T-helper 1 cell treated with Interleukin-12 subunit alpha and Interleukin-12 subunit beta and Interleukin-4 antibody, amounts not matched to agents 30 ng/mL and 1 ng/mL, for 36 hours (primary cell): ENCODE measurements at regions not wholly inside any gene's neighbourhood (a gene's known extent, or its start where the extent isn't known, plus 50 kb on each side); places are given as distances from the start of the nearest gene placed in this dataset.
"Not testable (repeated sequence)": the region's sequence is repeated elsewhere in the genome, so short reads cannot be mapped to it uniquely, and the experiment has no call there.

Experiments used
- intact Hi-C: fragments of 100-400 bp; cut with micrococcal nuclease; formaldehyde crosslinking; loops from one replicate; pipeline ENCODE4 v1.15.1; 2024

DNA sequence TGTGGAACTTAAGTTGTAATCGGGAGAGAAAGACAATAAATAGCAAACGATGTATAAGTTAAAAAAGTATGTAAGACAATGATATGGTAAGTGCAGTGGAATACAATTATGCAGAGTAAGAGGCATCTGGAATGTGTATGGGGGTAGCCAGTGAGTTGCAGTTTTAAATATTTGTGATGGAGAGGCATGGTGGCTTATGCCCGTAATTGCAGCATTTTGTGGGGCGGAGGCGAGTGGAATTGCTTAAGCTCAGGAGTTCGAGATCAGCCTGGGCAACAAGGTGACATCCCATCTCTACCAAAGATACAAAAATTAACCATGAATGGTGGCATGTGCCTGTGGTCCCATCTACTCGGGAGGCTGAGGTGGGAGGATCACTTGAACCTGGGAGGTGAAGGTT, 52.5 kb upstream of the WDFY3 start:
- intact Hi-C loops, result no loop called here

DNA sequence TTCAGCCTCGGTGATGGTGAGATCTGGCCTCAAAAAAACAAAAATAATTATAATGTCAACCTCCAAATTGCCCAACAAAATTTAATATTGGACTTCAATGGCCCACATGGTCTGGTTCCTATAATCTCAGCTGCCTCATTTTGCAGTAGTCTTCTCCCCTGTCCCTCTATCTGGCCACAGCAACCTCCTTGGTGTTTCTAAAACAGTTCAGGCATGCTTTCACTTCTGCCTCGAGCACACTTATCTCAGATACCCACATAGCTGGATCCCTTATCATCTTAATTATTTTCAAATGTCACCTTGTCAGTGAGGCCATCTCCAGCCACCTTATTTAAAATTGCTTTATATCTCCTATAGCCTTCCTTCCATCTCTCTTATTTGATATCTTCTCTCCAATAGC, 52.9 kb upstream of the WDFY3 start:
- intact Hi-C loops, result no loop called here

DNA sequence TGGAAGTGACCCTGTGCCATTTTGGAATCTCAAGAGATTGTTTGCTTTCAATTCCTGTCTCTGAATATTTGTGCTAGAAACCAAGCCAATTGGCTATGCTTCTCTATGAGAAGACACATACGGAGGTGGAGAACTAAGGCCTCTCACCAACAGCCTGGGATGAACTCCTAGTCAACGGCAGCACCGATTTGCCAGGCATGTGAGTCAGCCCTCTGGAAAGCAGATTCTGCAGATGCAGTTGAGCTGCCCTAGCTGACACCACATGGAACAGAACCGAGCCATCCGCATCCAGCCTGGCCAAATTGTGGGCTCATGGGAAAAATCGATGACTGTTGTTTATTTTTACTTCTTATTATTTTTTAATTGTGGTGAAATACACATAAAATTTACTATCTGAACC, 58.2 kb upstream of the WDFY3 start:
- intact Hi-C loops, result no loop called here

DNA sequence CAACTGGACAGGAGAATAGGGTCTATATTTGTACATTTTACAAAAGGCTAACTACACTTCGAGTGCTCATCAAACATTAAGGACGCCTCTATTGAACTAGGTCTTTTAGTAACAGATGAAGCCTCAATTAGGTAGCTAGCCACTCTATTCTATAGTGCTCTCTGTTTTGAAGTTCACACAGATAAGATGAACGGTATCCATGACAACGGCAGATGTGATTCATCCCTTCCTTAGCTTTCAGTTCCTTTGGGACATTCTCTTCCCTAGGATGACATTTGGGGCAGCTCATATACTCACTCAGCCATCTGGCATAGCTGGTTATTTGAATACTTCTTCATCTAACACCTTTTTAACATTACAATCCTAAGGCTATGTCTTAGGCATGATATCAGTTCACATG, 62.4 kb upstream of the WDFY3 start:
- intact Hi-C loops, result no loop called here

DNA sequence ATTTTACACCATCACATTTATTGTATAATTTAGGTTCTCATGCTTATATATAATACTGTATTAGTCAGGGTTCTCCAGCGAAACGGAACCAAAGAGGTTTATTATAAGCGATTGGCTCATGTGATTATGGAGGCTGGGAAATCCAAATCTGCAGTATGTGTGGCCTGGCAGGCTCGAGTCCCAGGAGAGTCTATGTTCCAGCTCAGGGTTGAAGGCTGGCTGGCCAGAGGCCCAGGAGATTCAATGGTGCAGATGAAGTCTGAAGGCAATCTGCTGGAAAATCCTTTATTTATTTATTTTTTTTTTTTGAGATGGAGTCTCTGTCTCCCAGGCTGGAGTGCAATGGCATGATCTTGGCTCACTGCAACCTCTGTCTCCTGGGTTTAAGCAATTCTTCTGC, 63.0 kb upstream of the WDFY3 start:
- intact Hi-C loops, result no loop called here

DNA sequence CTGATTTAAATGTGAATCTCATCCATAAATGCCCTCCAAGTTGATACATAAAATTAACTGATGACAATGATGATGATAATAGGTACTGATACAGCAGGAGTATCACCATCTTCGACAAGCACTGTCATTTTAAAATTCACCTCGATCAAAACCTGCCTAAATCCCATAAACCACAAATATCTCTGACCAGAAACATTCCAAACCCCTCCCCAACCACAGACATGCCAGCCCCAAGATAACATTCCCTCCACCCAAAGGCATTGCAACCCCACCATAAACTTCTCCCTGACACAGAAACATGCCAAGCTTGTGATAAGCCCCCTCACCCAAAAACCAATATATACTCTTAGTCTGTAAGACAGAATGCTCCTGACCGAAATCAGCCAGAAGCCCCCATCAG, 63.7 kb upstream of the WDFY3 start:
- intact Hi-C loops, result no loop called here

DNA sequence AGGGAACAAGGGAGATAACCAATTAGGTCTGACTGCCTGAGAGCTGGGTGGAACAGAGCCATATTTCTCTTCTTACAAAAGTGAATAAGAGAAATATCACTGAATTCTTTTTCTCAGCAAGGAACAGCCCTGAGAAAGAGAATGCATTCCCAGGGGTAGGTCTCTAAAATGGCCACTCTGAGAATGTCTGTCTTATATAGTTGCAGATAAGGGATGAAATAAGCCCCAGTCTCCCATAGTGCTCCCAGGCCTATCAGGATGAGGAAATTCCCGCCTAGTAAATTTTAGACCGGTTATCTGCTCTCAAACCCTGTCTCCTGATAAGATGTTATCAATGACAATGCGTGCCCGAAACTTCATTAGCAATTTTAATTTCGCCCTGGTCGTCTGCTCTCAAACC, 67.3 kb upstream of the WDFY3 start:
- intact Hi-C loops, result not testable (repeated sequence)

DNA sequence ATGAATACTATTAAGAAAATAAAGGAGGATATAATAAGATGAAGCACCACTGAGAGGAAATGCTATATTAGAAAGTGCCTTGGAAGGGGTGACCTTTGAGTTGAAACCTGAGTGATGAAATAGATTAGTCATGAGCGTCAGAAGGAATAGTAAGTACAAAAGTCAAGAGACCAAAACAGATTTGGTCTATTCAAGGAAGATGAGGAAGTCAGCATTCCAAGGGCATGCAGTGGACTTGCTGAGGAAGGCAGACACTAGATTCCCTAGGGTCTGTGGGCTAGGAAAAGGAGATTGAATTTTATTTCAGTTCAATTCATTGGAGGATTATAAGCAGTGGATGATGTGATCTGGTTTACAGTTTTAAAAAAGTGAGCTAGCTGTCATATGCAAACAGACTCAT, 73.0 kb upstream of the WDFY3 start:
- intact Hi-C loops, result no loop called here

DNA sequence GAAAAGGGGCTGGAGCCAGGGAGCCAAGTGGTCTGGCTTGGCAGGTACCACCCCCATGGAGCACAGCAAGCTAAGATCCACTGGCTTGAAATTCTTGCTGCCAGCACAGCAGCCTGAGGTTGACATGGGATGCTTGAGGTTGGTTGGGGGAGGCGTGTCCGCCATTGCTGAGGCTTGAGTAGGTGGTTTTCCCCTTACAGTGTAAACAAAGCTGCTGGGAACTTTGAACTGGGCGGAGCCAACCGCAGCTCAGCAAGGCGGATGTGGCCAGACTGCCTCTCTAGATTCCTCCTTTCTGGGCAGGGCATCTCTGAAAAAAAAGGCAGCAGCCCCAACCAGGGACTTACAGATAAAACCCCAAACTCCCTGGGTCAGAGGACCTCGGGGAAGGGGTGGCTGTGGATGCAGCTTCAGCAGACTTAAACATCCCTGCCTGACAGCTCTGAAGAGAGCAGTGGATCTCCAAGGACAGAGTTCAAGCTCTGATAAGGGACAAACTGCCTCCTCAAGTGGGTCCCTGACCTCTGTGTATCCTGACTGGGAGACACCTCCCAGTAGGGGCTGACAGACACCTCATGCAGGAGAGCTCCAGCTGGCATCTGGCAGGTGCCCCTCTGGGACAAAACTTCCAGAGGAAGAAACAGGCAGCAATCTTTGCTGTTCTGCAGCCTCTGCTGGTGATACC, 77.5 kb upstream of the WDFY3 start:
- intact Hi-C loops, result not testable (repeated sequence)

DNA sequence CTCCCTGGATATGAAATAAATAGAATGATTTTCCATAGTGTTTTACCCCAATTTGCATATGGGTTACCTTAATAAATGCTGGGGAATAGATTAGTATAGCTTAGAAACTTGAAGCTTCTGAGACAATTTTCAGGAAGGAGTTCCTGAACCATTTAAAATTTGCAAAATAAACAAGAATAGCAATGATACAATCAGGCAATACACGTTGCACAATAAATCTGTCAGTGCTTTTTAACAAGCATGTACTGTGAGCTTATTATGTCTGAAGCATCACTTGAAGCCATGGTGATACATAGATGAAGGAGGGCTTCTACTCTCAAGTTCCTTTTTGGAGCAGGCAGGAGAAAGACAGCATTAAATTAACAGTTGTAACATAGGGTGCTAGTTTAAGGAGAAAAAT, 84.2 kb upstream of the WDFY3 start:
- intact Hi-C loops, result no loop called here

DNA sequence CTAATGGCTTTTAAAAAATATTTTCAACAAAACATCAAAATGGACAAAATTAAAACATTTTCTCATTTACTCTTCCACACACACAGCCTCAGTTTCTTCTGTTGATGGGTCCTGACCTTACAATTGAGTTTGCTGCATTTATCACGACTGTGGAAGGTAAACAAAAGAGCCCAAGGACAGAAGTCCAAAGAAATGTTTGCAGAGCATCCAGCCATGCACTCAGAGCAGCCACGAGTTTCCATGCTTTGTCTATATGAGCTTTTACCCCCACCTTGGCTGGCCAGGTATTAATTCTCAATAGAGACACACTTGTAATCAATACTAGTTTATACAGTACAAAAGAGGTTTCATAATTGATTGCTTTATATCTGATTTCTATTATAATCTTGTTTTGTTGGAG, 85.0 kb upstream of the WDFY3 start:
- intact Hi-C loops, result no loop called here

DNA sequence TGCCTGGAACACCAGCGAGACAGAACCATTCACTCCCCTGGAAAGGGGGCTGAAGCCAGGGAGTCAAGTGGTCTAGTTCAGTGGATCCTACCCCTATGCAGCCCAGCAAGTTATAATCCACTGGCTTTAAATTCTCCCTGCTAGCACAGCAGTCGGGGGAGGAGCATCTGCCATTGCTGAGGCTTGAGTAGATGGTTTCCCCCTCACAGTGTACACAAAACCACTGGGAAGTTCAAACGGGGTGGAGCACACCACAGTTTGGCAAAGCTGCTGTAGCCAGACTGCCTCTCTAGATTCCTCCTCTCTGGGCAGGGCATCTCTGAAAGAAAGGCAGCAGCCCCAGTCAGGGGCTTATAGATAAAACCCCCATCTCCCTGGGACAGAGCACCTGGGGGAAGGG, 88.4 kb upstream of the WDFY3 start:
- intact Hi-C loops, result not testable (repeated sequence)

DNA sequence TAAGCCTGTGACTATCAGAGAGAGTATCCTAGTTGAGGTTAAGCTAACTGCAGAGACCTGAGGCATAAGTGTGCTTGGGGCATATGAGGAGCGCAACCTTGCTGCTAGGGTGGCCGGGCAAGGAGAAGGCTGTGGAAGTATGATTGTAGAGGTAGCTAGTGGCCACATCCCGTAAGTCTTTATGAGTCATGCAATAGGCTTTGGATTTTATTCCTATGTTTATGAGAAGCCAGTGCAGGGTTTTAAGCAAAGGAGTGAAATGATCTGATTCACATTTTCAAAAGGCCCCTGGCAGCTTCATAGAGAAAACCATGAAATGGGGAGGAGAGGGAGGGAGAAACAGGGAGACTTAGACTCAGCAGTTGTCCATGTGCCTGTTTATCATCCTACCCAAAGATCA, 92.1 kb upstream of the WDFY3 start:
- intact Hi-C loops, result no loop called here

DNA sequence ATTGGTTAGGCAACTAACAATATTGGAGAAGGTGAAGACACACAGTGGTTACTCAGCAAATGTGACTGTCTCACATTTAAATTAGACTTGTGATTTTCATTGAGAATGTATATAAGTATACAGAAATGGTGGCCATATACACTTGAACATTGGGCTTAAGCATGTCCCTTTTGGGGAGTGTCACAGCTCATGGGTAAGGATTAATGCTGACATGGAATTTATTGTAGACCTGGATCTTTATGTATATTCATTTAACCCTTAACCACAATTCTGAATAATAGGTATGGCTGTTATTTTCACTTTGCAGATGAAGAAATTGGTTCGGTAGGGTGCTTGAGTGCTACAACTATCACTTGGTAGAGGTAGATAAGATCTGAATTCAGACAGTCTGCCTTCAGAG, 95.5 kb upstream of the WDFY3 start:
- intact Hi-C loops, result no loop called here

DNA sequence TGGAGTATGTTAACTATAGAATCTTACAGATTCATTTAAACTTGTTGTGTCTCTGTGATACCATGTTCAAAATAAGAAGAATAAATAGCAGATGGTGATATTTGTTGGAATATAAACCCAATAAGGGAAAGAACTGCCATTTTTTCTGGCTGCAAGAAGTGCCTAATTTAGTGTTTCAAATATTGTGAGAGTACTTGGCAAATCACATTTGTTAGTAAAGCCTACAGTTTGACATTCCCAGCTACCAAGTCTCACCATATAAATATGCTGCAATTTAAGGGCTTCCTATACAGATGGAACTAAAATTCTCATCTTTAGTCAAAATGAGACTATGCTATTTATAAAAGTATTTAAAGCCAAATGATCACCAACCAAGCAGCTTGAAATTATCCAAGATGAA, 96.0 kb upstream of the WDFY3 start:
- intact Hi-C loops, result no loop called here

DNA sequence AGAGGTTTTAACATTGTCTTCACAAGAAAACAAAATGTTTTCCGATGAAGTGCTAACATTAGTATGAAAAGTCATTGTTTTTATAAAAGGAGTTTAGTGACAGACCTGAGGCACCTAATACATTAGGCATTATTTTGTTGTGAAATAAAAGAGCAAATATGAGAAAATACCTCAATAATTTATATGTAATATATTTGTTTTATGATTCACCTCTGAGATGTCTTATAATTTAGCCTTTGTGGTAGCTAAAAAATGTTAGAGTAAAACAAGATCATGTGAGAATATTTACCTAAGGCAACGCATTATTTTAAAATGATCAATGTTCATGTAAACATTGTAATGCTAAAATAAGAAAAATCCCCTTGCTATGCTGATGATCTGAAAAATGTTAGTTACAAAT, 100.9 kb upstream of the WDFY3 start:
- intact Hi-C loops, result no loop called here

DNA sequence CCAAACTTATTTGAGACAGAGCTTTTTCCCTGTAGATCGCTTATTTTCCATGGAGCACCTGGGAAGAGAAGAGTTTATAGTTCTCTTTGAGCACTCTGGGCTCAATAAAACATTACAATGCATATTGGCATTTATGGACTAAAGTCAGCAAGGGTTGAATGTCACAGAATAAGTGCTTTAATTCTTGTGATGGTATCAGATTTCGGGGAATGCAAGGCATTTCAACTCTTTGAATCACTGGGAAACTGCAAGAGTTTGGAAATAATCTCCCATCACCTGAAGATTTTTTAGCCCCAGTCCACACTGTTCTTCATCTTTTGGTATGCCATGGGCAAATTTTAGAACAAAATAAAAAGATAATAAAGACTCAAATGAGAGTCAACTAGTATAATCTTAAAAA, 111.5 kb upstream of the WDFY3 start:
- intact Hi-C loops, result no loop called here

DNA sequence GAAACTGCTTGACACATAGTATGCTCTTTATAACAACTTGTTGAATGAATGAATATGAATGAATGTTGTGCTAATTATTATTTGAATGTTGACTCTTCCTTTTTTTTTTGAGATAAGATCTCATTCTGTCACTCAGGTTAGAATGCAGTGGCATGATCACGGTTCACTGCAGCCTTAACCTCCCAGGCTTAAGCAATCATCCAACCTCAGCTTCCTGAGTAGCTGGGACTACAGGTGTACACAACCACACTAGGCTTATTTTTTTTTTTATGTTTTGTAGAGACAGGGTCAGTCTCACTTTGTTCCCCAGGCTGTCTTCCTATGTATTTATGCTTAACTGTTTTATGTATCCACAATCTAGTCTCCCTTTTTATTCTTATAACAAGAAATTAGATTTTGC, 114.7 kb upstream of the WDFY3 start:
- intact Hi-C loops, result loop anchor here (5.0 to 10.0 kb wide), 2 partner anchors 886 to 1814 kb away; partner anchors contain the start of gene C4orf36

DNA sequence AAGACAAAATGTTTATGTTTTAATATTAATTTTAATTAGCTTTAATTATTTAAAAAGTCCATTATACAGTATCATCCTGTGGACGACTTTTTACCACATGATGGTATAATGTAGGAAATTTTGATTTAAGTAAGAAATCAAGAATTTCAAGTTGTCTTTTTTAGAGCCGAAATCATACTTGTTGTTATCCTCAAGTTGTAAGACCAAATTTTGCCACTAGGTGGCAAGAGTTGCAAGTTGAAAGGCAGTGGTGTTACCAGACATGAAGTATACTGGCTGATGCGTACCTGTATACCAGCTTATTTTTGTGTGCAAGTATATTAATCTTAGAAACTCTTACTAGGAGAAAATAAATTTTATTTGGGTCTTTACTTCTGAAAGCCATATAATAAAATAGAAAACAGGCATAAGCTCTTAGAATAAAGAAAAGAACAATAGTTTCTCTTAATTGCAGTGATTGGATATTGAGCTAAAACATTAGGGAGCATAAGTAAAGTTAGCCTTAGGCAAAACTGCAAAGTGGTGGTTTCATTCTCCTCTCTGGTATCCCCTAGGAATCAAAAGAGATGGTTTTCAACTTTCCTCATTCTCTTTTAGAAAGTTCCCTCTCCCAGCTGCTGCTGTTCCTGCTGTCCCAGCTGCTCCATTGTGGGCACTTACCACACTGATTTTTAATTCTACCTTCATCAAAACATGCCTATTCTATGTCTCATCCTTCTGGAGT, 118.0 kb upstream of the WDFY3 start:
- intact Hi-C loops, result loop anchor here (1.0 to 10.0 kb wide), 3 partner anchors 664 to 1810 kb away; partner anchors contain the start of gene C4orf36

DNA sequence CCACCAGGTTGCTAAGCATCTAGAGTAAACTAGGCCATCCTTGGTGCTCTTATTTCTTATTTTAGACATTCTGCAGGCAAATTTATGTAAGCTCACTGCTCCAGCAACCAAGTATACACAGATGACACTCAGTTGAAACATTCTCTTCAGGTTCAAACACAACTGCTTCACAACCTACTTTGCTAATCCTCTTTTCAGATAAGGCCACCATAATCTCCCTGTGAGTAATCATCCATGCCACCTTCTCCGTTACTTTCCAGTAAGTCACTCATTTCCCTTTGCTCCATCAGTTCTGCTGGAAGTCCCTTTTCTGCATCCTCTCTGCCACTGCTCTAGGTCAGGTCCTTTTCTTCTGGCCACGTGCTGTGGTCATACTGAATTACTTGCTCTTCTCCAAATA, 120.2 kb upstream of the WDFY3 start:
- intact Hi-C loops, result loop anchor here (10.0 kb wide), 1 partner anchor 1808 kb away; the partner anchor contains the start of gene C4orf36

DNA sequence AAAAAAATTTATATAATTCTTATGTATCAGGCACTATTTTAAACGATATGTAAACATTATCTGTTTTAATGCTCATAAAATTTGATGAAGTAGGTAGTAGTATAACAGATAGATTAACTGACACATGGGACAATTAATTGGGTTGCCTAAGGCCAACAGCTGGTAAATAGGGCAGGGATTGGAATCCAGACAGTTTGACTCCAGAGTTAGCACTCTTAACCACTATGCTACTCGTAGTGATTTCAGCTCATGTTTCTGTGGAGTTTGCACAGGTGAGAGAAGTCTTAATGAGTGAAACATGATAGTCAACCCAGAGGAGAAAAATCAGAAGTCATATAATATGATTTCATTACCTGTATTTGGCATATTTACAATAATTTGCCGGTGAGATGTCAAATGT, 126.0 kb upstream of the WDFY3 start:
- intact Hi-C loops, result no loop called here

DNA sequence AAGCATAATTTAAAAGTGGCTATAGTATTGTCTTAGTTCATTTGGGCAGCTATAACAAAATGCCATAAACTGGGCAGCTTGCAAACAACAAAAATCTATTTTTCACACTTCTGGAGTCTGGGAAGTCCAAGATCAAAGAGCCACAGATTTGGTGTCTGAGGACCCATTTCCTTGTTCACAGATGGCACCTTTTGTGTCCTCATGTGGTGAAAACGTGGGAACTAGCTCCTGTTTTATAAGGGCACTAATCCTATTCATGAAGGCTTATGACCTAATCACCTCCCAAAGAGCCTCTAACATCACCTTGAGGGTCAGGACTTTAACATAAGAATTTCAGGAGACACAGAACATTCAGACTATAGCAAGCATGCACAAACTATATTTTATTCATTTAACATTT, 126.5 kb upstream of the WDFY3 start:
- intact Hi-C loops, result no loop called here

DNA sequence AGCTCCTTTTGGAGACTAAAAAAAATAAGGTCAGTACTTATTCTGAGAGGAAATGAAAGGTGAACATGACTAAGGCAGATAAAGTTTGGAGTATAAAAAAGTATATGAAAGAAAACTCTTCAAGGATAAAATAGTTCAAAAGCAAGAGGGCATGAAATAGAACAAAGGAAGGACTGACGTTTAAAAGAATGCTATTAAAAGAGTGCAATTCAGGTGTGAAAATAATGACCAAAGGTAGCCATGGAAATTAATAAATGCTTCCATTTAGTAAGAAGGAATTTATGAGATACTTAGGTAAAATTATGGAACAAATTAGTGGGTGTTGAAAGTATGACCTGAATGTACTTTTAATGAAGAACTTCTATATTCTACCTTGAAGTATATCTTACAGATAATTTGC, 128.2 kb upstream of the WDFY3 start:
- intact Hi-C loops, result no loop called here
